ENCODE measurements at regions not wholly inside any gene's neighbourhood (a gene's known extent, or its start where the extent isn't known, plus 50 kb on each side); places are given as distances from the start of the nearest gene placed in this dataset.
A peak's percentile ranks its signal among the peaks of the same experiment; 100 is the strongest.
"Not testable (repeated sequence)": the region's sequence is repeated elsewhere in the genome, so short reads cannot be mapped to it uniquely, and the experiment has no call there.

GRCh38 chr18:51248685-51249084 lies 51.2 kb upstream of the MEX3C start:
- no peak for DNase-seq

GRCh38 chr18:51250006-51250405 lies 52.5 kb upstream of the MEX3C start:
- DNase-seq = no peak

GRCh38 chr18:51250458-51251024 lies 53.1 kb upstream of the MEX3C start:
- DNase-seq = no peak

- DNase-seq = no peak
Observed at GRCh38 chr18:51251625-51252024, 54.1 kb upstream of the MEX3C start.

- no peak for DNase-seq
Observed at GRCh38 chr18:51253476-51253875, 56.0 kb upstream of the MEX3C start.

GRCh38 chr18:51255693-51256092 lies 58.2 kb upstream of the MEX3C start:
- no peak for DNase-seq

- no peak for DNase-seq
Observed at GRCh38 chr18:51257150-51257549, 59.7 kb upstream of the MEX3C start.

GRCh38 chr18:51260118-51260517 lies 62.6 kb upstream of the MEX3C start:
- no peak for DNase-seq

- DNase-seq = not testable (repeated sequence)
Observed at GRCh38 chr18:51266077-51266476, 68.6 kb upstream of the MEX3C start.

GRCh38 chr18:51266773-51267172 lies 69.3 kb upstream of the MEX3C start:
- DNase-seq = no peak

GRCh38 chr18:51273437-51273836 lies 76.0 kb upstream of the MEX3C start:
- DNase-seq = no peak

- DNase-seq = no peak
Observed at GRCh38 chr18:51275712-51276476, 78.4 kb upstream of the MEX3C start.

GRCh38 chr18:51278045-51278649 lies 80.7 kb upstream of the MEX3C start:
- DNase-seq = peak; percentile 5 to 49

- no peak for DNase-seq
Observed at GRCh38 chr18:51279367-51279984, 82.0 kb upstream of the MEX3C start.

GRCh38 chr18:51287818-51288508 lies 90.5 kb upstream of the MEX3C start:
- no peak for DNase-seq

- DNase-seq = no peak
Observed at GRCh38 chr18:51288582-51288981, 91.1 kb upstream of the MEX3C start.

GRCh38 chr18:51290860-51291259 lies 93.4 kb upstream of the MEX3C start:
- no peak for DNase-seq

GRCh38 chr18:51300912-51301311 lies 103.4 kb upstream of the MEX3C start:
- no peak for DNase-seq

GRCh38 chr18:51301376-51301775 lies 103.9 kb upstream of the MEX3C start:
- no peak for DNase-seq

GRCh38 chr18:51316677-51317076 lies 119.2 kb upstream of the MEX3C start:
- no peak for DNase-seq

- DNase-seq = no peak
Observed at GRCh38 chr18:51321696-51322095, 124.2 kb upstream of the MEX3C start.

GRCh38 chr18:51323961-51324360 lies 126.5 kb upstream of the MEX3C start:
- no peak for DNase-seq

GRCh38 chr18:51330148-51330547 lies 132.7 kb upstream of the MEX3C start:
- no peak for DNase-seq
